ENCODE measurements at regions not wholly inside any gene's neighbourhood (a gene's known extent, or its start where the extent isn't known, plus 50 kb on each side); places are given as distances from the start of the nearest gene placed in this dataset.

DNA sequence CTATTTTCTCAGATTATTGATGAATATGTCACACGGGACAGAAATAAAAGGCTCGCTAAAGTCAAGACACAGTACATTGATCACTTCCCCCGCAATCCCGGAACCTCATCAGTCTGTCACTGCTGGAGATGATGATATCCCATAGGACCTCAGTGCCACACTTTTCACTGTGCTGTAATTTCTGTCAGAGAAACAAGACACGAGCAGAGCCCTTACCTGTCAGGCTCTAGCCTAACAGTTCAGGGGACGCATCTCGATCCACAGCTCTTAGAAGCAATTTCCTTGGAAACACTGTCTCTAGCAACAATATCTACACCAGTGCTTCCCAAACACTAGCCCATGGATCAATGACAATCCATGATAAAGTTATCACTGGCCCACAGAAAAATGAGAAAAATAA is 140.0 kb downstream of the GRIN2B start:
- no peaks in the 10 kb centered on the region for H3F3A ChIP-seq (replicated peaks; ENCODE audit: insufficient read depth)
- 25% methylated on average over 7 of the region's 7 CpGs for WGBS (ENCODE audit: low lambda C conversion rate)
- no peak for TF ChIP-seq EZH2phosphoT487 (IDR thresholded peaks at IDR 0.05; ENCODE audit: borderline replicate concordance, low read depth)
- no peak for TF ChIP-seq RAD21 (IDR thresholded peaks at IDR 0.05; ENCODE audit: low read length)
- TF ChIP-seq TAF1 (IDR thresholded peaks at IDR 0.05; ENCODE audit: borderline replicate concordance, low read depth, low read length), result no peak
- no peak for TF ChIP-seq SMC3 (IDR thresholded peaks at IDR 0.05; ENCODE audit: low read depth, low read length)
- no peak for TF ChIP-seq GATA2 (CRISPR knock-in tag; IDR thresholded peaks at IDR 0.05)
- TF ChIP-seq RFX5 (IDR thresholded peaks at IDR 0.05; ENCODE audit: low read length), result no peak
- no peak for TF ChIP-seq GABPA (IDR thresholded peaks at IDR 0.05; ENCODE audit: low read depth)
- TF ChIP-seq MXI1 (IDR thresholded peaks at IDR 0.05; ENCODE audit: low read depth, low read length), result no peak
- TF ChIP-seq, protein P1, sequence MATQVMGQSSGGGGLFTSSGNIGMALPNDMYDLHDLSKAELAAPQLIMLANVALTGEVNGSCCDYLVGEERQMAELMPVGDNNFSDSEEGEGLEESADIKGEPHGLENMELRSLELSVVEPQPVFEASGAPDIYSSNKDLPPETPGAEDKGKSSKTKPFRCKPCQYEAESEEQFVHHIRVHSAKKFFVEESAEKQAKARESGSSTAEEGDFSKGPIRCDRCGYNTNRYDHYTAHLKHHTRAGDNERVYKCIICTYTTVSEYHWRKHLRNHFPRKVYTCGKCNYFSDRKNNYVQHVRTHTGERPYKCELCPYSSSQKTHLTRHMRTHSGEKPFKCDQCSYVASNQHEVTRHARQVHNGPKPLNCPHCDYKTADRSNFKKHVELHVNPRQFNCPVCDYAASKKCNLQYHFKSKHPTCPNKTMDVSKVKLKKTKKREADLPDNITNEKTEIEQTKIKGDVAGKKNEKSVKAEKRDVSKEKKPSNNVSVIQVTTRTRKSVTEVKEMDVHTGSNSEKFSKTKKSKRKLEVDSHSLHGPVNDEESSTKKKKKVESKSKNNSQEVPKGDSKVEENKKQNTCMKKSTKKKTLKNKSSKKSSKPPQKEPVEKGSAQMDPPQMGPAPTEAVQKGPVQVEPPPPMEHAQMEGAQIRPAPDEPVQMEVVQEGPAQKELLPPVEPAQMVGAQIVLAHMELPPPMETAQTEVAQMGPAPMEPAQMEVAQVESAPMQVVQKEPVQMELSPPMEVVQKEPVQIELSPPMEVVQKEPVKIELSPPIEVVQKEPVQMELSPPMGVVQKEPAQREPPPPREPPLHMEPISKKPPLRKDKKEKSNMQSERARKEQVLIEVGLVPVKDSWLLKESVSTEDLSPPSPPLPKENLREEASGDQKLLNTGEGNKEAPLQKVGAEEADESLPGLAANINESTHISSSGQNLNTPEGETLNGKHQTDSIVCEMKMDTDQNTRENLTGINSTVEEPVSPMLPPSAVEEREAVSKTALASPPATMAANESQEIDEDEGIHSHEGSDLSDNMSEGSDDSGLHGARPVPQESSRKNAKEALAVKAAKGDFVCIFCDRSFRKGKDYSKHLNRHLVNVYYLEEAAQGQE (IDR thresholded peaks at IDR 0.05; ENCODE audit: low read depth, low read length), result no peak
- TF ChIP-seq YY1 (IDR thresholded peaks at IDR 0.05; ENCODE audit: low read depth), result no peak
- TF ChIP-seq NFIC (IDR thresholded peaks at IDR 0.05; ENCODE audit: borderline replicate concordance), result no peak
- TF ChIP-seq CHD2 (IDR thresholded peaks at IDR 0.05; ENCODE audit: low read length, partially characterized antibody), result no peak
- TF ChIP-seq JUND (IDR thresholded peaks at IDR 0.05), result no peak

DNA sequence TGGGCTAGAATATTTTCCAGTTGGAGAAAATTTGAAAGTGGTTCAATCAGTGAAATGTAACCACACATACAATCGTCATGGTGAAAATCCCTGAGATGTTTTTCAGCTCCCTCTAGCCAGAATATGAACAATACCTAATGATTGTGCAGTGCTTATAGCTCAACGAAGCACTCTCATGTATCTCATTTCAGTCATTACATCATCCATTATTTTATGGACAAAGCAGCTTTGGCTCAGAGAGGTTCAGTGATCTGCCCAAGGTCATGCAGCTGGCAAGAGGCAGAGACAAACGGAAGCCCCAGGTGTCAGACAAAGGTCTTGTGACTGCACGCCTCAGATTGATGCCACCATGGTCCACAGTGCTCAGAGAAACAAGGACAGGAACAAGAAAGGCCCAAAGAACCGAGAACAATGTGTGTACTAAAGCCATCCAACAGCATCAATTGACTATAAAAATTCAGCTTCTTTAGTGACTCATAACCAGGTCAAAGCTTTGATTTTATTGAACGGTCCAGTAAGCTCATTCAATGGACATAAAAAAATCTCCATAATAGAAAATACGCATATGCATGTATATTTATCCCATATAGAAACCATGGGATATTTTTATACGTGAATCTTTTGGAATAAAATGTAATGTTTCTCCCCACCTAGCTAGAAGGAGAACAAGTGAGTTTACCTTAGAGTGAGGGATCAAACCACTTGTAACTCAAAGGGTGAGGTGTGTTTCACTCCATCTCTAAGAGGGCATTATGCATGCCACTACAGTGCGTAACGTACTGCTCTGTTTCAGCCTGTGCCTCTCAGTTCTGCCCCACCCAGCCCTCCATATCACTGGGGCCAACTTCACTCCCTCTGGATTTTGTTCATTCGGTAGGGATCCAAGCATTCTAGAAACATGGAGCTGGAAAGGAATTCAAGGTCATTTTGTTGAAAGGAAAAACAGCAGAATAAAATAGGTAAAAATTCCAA is 141.8 kb downstream of the GRIN2B start:
- H3K79me2 ChIP-seq (ENCODE audit: insufficient read depth), result no peaks in the 10 kb centered on the region
- H3K9ac ChIP-seq, result no peak overlapping the region
- H2AFZ ChIP-seq (ENCODE audit: low read depth), result no peak overlapping the region
- no peak overlapping the region for H3K4me3 ChIP-seq (ENCODE audit: low read depth in 2 of 2, low read length in 1 of 2)
- ChIA-PET CTCF (interaction anchor here (0.7 to 1.3 kb wide), 3 partner anchors 19 to 73 kb away, joined by 3 to 4 read pairs (median 3); no protein-coding TSS in a partner anchor), POLR2A (no interaction called here)
- no peaks in the 10 kb centered on the region for H3K9me3 ChIP-seq
- WGBS (ENCODE audit: low lambda C conversion rate), result 14% methylated on average over 11 of the region's 11 CpGs
- DNase-seq, result no peak
- H3K9me2 ChIP-seq, result no peaks in the 10 kb centered on the region
- H3K4me1 ChIP-seq (ENCODE audit: control insufficient read depth in 1 of 2, insufficient read depth in 2 of 2, low read depth in 1 of 2, low read length in 1 of 2), result no peaks in the 10 kb centered on the region
- no peaks in the 10 kb centered on the region for H4K20me1 ChIP-seq (ENCODE audit: insufficient read depth)
- no peak overlapping the region for H3K4me2 ChIP-seq
- no peaks in the 10 kb centered on the region for H3K36me3 ChIP-seq (replicated peaks in 1 of 2; ENCODE audit: control insufficient read depth in 1 of 2, insufficient read depth in 2 of 2, low read length in 1 of 2)
- H3K27ac ChIP-seq (ENCODE audit: low read depth in 2 of 2, low read length in 1 of 2), result no peak overlapping the region
- H3K27me3 ChIP-seq (ENCODE audit: insufficient read depth), result no peaks in the 10 kb centered on the region
- H3F3A ChIP-seq (replicated peaks; ENCODE audit: insufficient read depth), result no peaks in the 10 kb centered on the region
- TF ChIP-seq FOSL2 (IDR thresholded peaks at IDR 0.05; ENCODE audit: borderline replicate concordance, low read depth) (no peak), JUND (IDR thresholded peaks at IDR 0.05) (no peak), RAD21 (IDR thresholded peaks at IDR 0.05; ENCODE audit: low read length) (no peak), RCOR1 (IDR thresholded peaks at IDR 0.05; ENCODE audit: low read length) (no peak), TCF12 (IDR thresholded peaks at IDR 0.05) (no peak)
- TF ChIP-seq, protein P1 (IDR thresholded peaks at IDR 0.05; ENCODE audit: low read depth, low read length), result no peak
- TF ChIP-seq, protein P2, sequence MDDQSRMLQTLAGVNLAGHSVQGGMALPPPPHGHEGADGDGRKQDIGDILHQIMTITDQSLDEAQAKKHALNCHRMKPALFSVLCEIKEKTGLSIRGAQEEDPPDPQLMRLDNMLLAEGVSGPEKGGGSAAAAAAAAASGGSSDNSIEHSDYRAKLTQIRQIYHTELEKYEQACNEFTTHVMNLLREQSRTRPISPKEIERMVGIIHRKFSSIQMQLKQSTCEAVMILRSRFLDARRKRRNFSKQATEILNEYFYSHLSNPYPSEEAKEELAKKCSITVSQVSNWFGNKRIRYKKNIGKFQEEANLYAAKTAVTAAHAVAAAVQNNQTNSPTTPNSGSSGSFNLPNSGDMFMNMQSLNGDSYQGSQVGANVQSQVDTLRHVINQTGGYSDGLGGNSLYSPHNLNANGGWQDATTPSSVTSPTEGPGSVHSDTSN (IDR thresholded peaks at IDR 0.05), result no peak

More for the DNA sequence above, 140.0 kb downstream of the GRIN2B start:
- POLR2A ChIA-PET, result no interaction called here
- no peak overlapping the region for H3K4me3 ChIP-seq (ENCODE audit: low read depth in 2 of 2, low read length in 1 of 2)
- CTCF ChIA-PET, result interaction anchor here (2.2 kb wide), 1 partner anchor 23 kb away, joined by 8 read pairs; no protein-coding TSS in a partner anchor
- no peak overlapping the region for H2AFZ ChIP-seq (ENCODE audit: low read depth)
- H3K27me3 ChIP-seq (ENCODE audit: insufficient read depth), result no peaks in the 10 kb centered on the region
- no peaks in the 10 kb centered on the region for H3K79me2 ChIP-seq (ENCODE audit: insufficient read depth)
- no peak overlapping the region for H3K9ac ChIP-seq
- H3K27ac ChIP-seq (ENCODE audit: low read depth in 2 of 2, low read length in 1 of 2), result no peak overlapping the region
- no peak for DNase-seq
- H3K4me2 ChIP-seq, result no peak overlapping the region
- H3K4me1 ChIP-seq (ENCODE audit: control insufficient read depth in 1 of 2, insufficient read depth in 2 of 2, low read depth in 1 of 2, low read length in 1 of 2), result no peaks in the 10 kb centered on the region
- no peaks in the 10 kb centered on the region for H3K9me2 ChIP-seq
- H3K9me3 ChIP-seq, result no peaks in the 10 kb centered on the region
- no peaks in the 10 kb centered on the region for H4K20me1 ChIP-seq (ENCODE audit: insufficient read depth)
- H3K36me3 ChIP-seq (replicated peaks in 1 of 2; ENCODE audit: control insufficient read depth in 1 of 2, insufficient read depth in 2 of 2, low read length in 1 of 2), result no peaks in the 10 kb centered on the region

All from SK-N-SH (cell line).